Panc1 (cell line): ENCODE measurements at regions not wholly inside any gene's neighbourhood (a gene's known extent, or its start where the extent isn't known, plus 50 kb on each side); places are given as distances from the start of the nearest gene placed in this dataset.

Experiments used
- ATAC-seq: fragments of 200-7000 bp; cut with Tn5 transposase; 2 replicates; pipeline ENCODE4 v1.9.1; 2020; ENCODE audit warnings: mild to moderate bottlenecking, moderate library complexity
- BruUV-seq: library from RNA; stranded (reverse); fragments of 400-500 nt; replicated peaks from 2 replicates; lab custom pipeline; 2021; lab: Mats Ljungman, UMichigan
- CTCF ChIA-PET: fragments of 300-600 bp; sonication (Branson Sonifier 250); formaldehyde crosslinking; loops from one replicate; lab custom pipeline; 2022; ENCODE audit warnings: antibody characterized with exemption; lab: Charles Lee
- POLR2A ChIA-PET: fragments of 300-600 bp; sonication (Branson Sonifier 250); formaldehyde crosslinking; loops from one replicate; lab custom pipeline; 2022; ENCODE audit warnings: antibody characterized with exemption; lab: Charles Lee
- DNase-seq: peaks from one replicate; pipeline ENCODE4 v3.0.0-alpha.2; 2010; ENCODE audit warnings: low read depth, low spot score
- H3K27ac ChIP-seq: 2 replicates; pipeline ENCODE4 v1.5.1; 2011; ENCODE audit warnings: mild to moderate bottlenecking, low read length, inconsistent platforms
- H3K27me3 ChIP-seq: fragments of 200-500 bp; sonication (Bioruptor generic); 2 replicates; pipeline ENCODE4 v1.6.0; 2014; ENCODE audit warnings: low read length, inconsistent platforms; ENCODE audit not compliant: control insufficient read depth, insufficient read depth
- H3K36me3 ChIP-seq: fragments of 200-500 bp; sonication (Bioruptor generic); 2 replicates; pipeline ENCODE4 v1.5.1; 2014; ENCODE audit warnings: inconsistent platforms, mild to moderate bottlenecking, low read length, moderate library complexity; ENCODE audit not compliant: control insufficient read depth, insufficient read depth
- H3K4me1 ChIP-seq: 2 replicates; pipeline ENCODE4 v1.5.1; 2011; ENCODE audit warnings: inconsistent platforms, mild to moderate bottlenecking, low read length, moderate library complexity; ENCODE audit not compliant: control insufficient read depth, insufficient read depth
- H3K4me3 ChIP-seq, 2 experiments: 2 replicates each; pipeline ENCODE4 v1.5.1; 2011 to 2012; ENCODE audit warnings: low read depth in 2 of 2, low read length in 2 of 2, mild to moderate bottlenecking in 2 of 2, inconsistent platforms in 1 of 2, moderate library complexity in 1 of 2
- H3K9me3 ChIP-seq: fragments of 200-500 bp; sonication (Bioruptor generic); 2 replicates; pipeline ENCODE4 v1.5.1; 2014; ENCODE audit warnings: low read depth, mild to moderate bottlenecking, inconsistent platforms, low read length, moderate library complexity; ENCODE audit not compliant: control insufficient read depth, insufficient read depth
- POLR2AphosphoS5 ChIP-seq: IDR thresholded peaks from 2 replicates; pipeline ENCODE4 v1.6.1; 2012; ENCODE audit warnings: mild to moderate bottlenecking, low read depth, low read length, moderate library complexity
- SIN3A ChIP-seq: IDR thresholded peaks from 2 replicates; pipeline ENCODE4 v1.6.1; 2012; ENCODE audit warnings: low read depth, mild to moderate bottlenecking, low read length, moderate library complexity, borderline replicate concordance; ENCODE audit not compliant: insufficient read depth
- TCF7L2 ChIP-seq: IDR thresholded peaks from 2 replicates; pipeline ENCODE4 v1.6.1; 2011; ENCODE audit warnings: mild to moderate bottlenecking, low read depth, low read length, inconsistent platforms
- in situ Hi-C: cut with HindIII; loops from 2 replicates; pipeline ENCODE4 v1.10.0; 2016; ENCODE audit warnings: low sequenced_read_pairs, low pct_unique_long_range_greater_than_20kb
- intact Hi-C: fragments of 100-400 bp; cut with micrococcal nuclease; formaldehyde crosslinking; loops from one replicate; pipeline ENCODE4 v1.10.0; 2022; ENCODE audit not compliant: unreplicated experiment
- TF ChIP-seq, protein P1 (sequence below), 2 experiments: IDR thresholded peaks; 2 replicates each; pipeline ENCODE4 v1.6.1; 2011 to 2012; ENCODE audit warnings: low read depth in 2 of 2, control low read depth in 1 of 2, low read length in 1 of 2, mild to moderate bottlenecking in 1 of 2, moderate library complexity in 1 of 2; ENCODE audit not compliant: insufficient read depth in 1 of 2
- TF ChIP-seq, protein P2 (sequence below): fragments of 450-650 bp; IDR thresholded peaks from 2 replicates; pipeline ENCODE4 v1.5.1; 2017; ENCODE audit warnings: mild to moderate bottlenecking

DNA sequence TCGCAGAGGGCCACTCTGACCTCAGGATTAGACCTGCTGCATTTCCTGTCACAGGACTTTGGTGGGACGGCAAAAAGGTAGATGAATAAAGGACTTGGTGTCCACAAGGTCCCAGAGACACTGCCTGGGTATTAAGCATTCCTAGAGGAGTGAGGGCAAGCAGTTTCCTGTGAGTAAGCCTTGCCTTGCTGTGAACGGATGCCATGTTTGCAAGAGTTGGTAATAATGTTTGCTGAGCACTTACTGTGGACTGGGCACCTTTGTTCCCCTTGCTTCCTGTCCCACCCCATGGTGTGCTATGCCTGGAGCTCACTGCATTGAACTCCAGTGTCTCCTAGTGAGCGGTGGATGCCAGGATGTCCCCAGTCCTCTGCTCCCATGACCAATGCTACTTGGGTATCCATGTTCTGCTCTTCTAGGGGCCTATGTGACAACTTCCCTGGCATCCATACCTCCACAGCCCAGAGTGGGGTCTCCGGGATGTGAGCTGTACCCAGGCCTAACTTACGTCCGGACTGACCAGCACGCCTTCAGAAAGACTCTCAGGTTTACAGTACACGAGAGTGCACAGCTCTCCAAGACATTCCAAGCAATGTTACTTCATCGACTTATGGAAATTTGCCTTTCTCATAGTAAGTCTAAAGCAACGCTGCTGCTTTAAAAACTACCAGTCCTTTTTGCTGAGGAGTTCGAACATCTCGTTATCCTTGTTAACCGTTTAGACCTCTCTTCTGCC lies 95.5 kb upstream of the MSX1 start:
- BruUV-seq: no TSS peak
- no peak for DNase-seq
- no peak for ATAC-seq
- Histone ChIP-seq H3K4me3 (no peak overlapping the region), H3K9me3 (no peaks in the 10 kb centered on the region), H3K36me3 (no peaks in the 10 kb centered on the region), H3K27me3 (no peaks in the 10 kb centered on the region), H3K4me1 (no peaks in the 10 kb centered on the region), H3K27ac (no peak overlapping the region)
- ChIA-PET CTCF (no interaction called here), POLR2A (no interaction called here)
- TF ChIP-seq, protein P1, sequence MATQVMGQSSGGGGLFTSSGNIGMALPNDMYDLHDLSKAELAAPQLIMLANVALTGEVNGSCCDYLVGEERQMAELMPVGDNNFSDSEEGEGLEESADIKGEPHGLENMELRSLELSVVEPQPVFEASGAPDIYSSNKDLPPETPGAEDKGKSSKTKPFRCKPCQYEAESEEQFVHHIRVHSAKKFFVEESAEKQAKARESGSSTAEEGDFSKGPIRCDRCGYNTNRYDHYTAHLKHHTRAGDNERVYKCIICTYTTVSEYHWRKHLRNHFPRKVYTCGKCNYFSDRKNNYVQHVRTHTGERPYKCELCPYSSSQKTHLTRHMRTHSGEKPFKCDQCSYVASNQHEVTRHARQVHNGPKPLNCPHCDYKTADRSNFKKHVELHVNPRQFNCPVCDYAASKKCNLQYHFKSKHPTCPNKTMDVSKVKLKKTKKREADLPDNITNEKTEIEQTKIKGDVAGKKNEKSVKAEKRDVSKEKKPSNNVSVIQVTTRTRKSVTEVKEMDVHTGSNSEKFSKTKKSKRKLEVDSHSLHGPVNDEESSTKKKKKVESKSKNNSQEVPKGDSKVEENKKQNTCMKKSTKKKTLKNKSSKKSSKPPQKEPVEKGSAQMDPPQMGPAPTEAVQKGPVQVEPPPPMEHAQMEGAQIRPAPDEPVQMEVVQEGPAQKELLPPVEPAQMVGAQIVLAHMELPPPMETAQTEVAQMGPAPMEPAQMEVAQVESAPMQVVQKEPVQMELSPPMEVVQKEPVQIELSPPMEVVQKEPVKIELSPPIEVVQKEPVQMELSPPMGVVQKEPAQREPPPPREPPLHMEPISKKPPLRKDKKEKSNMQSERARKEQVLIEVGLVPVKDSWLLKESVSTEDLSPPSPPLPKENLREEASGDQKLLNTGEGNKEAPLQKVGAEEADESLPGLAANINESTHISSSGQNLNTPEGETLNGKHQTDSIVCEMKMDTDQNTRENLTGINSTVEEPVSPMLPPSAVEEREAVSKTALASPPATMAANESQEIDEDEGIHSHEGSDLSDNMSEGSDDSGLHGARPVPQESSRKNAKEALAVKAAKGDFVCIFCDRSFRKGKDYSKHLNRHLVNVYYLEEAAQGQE (IDR thresholded peaks at IDR 0.05; ENCODE audit: insufficient read depth in 1 of 2, low read depth in 2 of 2, low read length in 1 of 2): no peak
- no peak for TF ChIP-seq POLR2AphosphoS5
- TF ChIP-seq TCF7L2: no peak
- TF ChIP-seq SIN3A: no peak
- TF ChIP-seq, protein P2, sequence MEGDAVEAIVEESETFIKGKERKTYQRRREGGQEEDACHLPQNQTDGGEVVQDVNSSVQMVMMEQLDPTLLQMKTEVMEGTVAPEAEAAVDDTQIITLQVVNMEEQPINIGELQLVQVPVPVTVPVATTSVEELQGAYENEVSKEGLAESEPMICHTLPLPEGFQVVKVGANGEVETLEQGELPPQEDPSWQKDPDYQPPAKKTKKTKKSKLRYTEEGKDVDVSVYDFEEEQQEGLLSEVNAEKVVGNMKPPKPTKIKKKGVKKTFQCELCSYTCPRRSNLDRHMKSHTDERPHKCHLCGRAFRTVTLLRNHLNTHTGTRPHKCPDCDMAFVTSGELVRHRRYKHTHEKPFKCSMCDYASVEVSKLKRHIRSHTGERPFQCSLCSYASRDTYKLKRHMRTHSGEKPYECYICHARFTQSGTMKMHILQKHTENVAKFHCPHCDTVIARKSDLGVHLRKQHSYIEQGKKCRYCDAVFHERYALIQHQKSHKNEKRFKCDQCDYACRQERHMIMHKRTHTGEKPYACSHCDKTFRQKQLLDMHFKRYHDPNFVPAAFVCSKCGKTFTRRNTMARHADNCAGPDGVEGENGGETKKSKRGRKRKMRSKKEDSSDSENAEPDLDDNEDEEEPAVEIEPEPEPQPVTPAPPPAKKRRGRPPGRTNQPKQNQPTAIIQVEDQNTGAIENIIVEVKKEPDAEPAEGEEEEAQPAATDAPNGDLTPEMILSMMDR: no peak
- intact Hi-C loops (no loop called here), in situ Hi-C loops (no loop called here)

GRCh38 chr4:4762909-4763821 lies 96.3 kb upstream of the MSX1 start:
- no peak; the same call in 1 of the 2 replicates for ATAC-seq
- in situ Hi-C loops (no loop called here), intact Hi-C loops (no loop called here)
- no peaks in the 10 kb centered on the region for H3K9me3 ChIP-seq
- H3K36me3 ChIP-seq: no peaks in the 10 kb centered on the region
- BruUV-seq: no TSS peak
- H3K27ac ChIP-seq: no peak overlapping the region
- no peak for DNase-seq
- H3K27me3 ChIP-seq: no peaks in the 10 kb centered on the region
- H3K4me3 ChIP-seq: no peak overlapping the region
- no peak for TF ChIP-seq SIN3A
- TF ChIP-seq, protein P1 (IDR thresholded peaks at IDR 0.05; ENCODE audit: insufficient read depth in 1 of 2, low read depth in 2 of 2, low read length in 1 of 2): no peak
- TF ChIP-seq POLR2AphosphoS5: no peak
- TF ChIP-seq, protein P2: no peak
- TF ChIP-seq TCF7L2: no peak
- ChIA-PET CTCF (no interaction called here), POLR2A (no interaction called here)
- no peaks in the 10 kb centered on the region for H3K4me1 ChIP-seq
